Left kidney (tissue), 1 donor: ENCODE measurements at regions not wholly inside any gene's neighbourhood (a gene's known extent, or its start where the extent isn't known, plus 50 kb on each side); places are given as distances from the start of the nearest gene placed in this dataset.
A peak's percentile ranks its signal among the peaks of the same experiment; 100 is the strongest.

Experiments
- DNase-seq: peaks from one replicate; pipeline ENCODE4 v3.0.0-alpha.2; 2013

GRCh38 chr4:20528508-20528907 is 171.8 kb upstream of the PACRGL start:
- no peak for DNase-seq

GRCh38 chr4:20529691-20530090 is 170.6 kb upstream of the PACRGL start:
- no peak for DNase-seq

GRCh38 chr4:20532116-20532790 is 168.0 kb upstream of the PACRGL start:
- no peak for DNase-seq

- DNase-seq, result no peak
Measured at GRCh38 chr4:20532871-20533870, 167.1 kb upstream of the PACRGL start.

- DNase-seq, result no peak
Measured at GRCh38 chr4:20538905-20539304, 161.4 kb upstream of the PACRGL start.

- DNase-seq, result no peak
Measured at GRCh38 chr4:20543131-20543530, 157.1 kb upstream of the PACRGL start.

GRCh38 chr4:20544645-20545044 is 155.6 kb upstream of the PACRGL start:
- peak; percentile 35 for DNase-seq

- DNase-seq, result no peak
Measured at GRCh38 chr4:20552004-20552403, 148.3 kb upstream of the PACRGL start.

- no peak for DNase-seq
Measured at GRCh38 chr4:20554134-20554533, 146.1 kb upstream of the PACRGL start.

GRCh38 chr4:20565075-20565721 is 135.1 kb upstream of the PACRGL start:
- DNase-seq, result no peak

GRCh38 chr4:20570981-20571715 is 129.1 kb upstream of the PACRGL start:
- DNase-seq, result no peak

- DNase-seq, result no peak
Measured at GRCh38 chr4:20572976-20573375, 127.3 kb upstream of the PACRGL start.

- no peak for DNase-seq
Measured at GRCh38 chr4:20574986-20575385, 125.3 kb upstream of the PACRGL start.

- no peak for DNase-seq
Measured at GRCh38 chr4:20575486-20575885, 124.8 kb upstream of the PACRGL start.

GRCh38 chr4:20576861-20577260 is 123.4 kb upstream of the PACRGL start:
- DNase-seq, result no peak

- no peak for DNase-seq
Measured at GRCh38 chr4:20577702-20578101, 122.6 kb upstream of the PACRGL start.

GRCh38 chr4:20580907-20581306 is 119.4 kb upstream of the PACRGL start:
- DNase-seq, result no peak

GRCh38 chr4:20589436-20589835 is 110.8 kb upstream of the PACRGL start:
- no peak for DNase-seq

- no peak for DNase-seq
Measured at GRCh38 chr4:20590849-20591248, 109.4 kb upstream of the PACRGL start.

GRCh38 chr4:20591571-20591970 is 108.7 kb upstream of the PACRGL start:
- no peak for DNase-seq

- DNase-seq, result no peak
Measured at GRCh38 chr4:20592013-20592412, 108.2 kb upstream of the PACRGL start.

GRCh38 chr4:20592663-20593062 is 107.6 kb upstream of the PACRGL start:
- DNase-seq, result no peak
